OCI-LY7 (cell line): ENCODE measurements at regions not wholly inside any gene's neighbourhood (a gene's known extent, or its start where the extent isn't known, plus 50 kb on each side); places are given as distances from the start of the nearest gene placed in this dataset.
"Not testable (repeated sequence)": the region's sequence is repeated elsewhere in the genome, so short reads cannot be mapped to it uniquely, and the experiment has no call there.

Experiments
- BruUV-seq: library from RNA; stranded (reverse); fragments of 400-500 nt; replicated peaks from 2 replicates; lab custom pipeline; 2021; lab: Mats Ljungman, UMichigan
- CTCF ChIA-PET: fragments of 300-600 bp; sonication (Branson Sonifier 250); formaldehyde crosslinking; loops from one replicate; lab custom pipeline; 2022; ENCODE audit warnings: antibody characterized with exemption; ENCODE audit not compliant: unreplicated experiment; lab: Charles Lee
- POLR2A ChIA-PET: fragments of 300-600 bp; sonication (Branson Sonifier 250); formaldehyde crosslinking; loops from one replicate; lab custom pipeline; 2022; ENCODE audit warnings: antibody characterized with exemption; lab: Charles Lee
- DNase-seq: peaks from one replicate; pipeline ENCODE4 v3.0.0-alpha.2; 2015; ENCODE audit warnings: low spot score
- H2AFZ ChIP-seq: fragments of 200-600 bp; sonication (generic), shearing (Covaris generic); 2 replicates; pipeline ENCODE4 v1.6.1; 2014; ENCODE audit warnings: mild to moderate bottlenecking, antibody characterized with exemption, low read length, moderate library complexity
- H3K27ac ChIP-seq: fragments of 200-600 bp; sonication (generic); 2 replicates; pipeline ENCODE4 v1.5.1; 2014; ENCODE audit warnings: mixed run types, low read depth, mild to moderate bottlenecking, moderate library complexity, low read length, inconsistent platforms; ENCODE audit not compliant: poor library complexity, severe bottlenecking
- H3K36me3 ChIP-seq: fragments of 200-600 bp; sonication (generic); 2 replicates; pipeline ENCODE4 v1.6.1; 2014; ENCODE audit warnings: mild to moderate bottlenecking, antibody characterized with exemption, low read length, moderate library complexity, mixed read lengths; ENCODE audit not compliant: insufficient read depth
- H3K4me1 ChIP-seq: fragments of 200-600 bp; sonication (generic); 2 replicates; pipeline ENCODE4 v1.5.1; 2014; ENCODE audit warnings: mild to moderate bottlenecking, low read length; ENCODE audit not compliant: insufficient read depth, poor library complexity, severe bottlenecking
- H3K4me2 ChIP-seq: fragments of 200-600 bp; sonication (generic); 2 replicates; pipeline ENCODE4 v1.6.1; 2014; ENCODE audit warnings: mild to moderate bottlenecking, low read length
- H3K4me3 ChIP-seq: fragments of 200-600 bp; sonication (generic); 2 replicates; pipeline ENCODE4 v1.5.1; 2014; ENCODE audit warnings: mild to moderate bottlenecking, low read depth, low read length; ENCODE audit not compliant: poor library complexity, severe bottlenecking
- H3K79me2 ChIP-seq: fragments of 200-600 bp; sonication (generic); 2 replicates; pipeline ENCODE4 v1.6.1; 2016; ENCODE audit warnings: low read depth, mild to moderate bottlenecking, low read length, moderate library complexity, mixed read lengths; ENCODE audit not compliant: insufficient read depth
- H3K9me2 ChIP-seq: fragments of 200-600 bp; sonication (generic); 2 replicates; pipeline ENCODE4 v1.6.1; 2016; ENCODE audit warnings: mild to moderate bottlenecking, low read length, mixed read lengths; ENCODE audit not compliant: insufficient read depth
- H3K9me3 ChIP-seq: fragments of 200-600 bp; sonication (generic); 2 replicates; pipeline ENCODE4 v1.6.1; 2014; ENCODE audit warnings: mild to moderate bottlenecking, mixed run types, low read length, mixed read lengths
- H4K20me1 ChIP-seq: fragments of 200-600 bp; sonication (generic); 2 replicates; pipeline ENCODE4 v1.6.1; 2014; ENCODE audit warnings: mild to moderate bottlenecking, antibody characterized with exemption, low read length, moderate library complexity, mixed read lengths; ENCODE audit not compliant: insufficient read depth
- CTCF ChIP-seq: fragments of 200-600 bp; sonication (generic); conservative IDR thresholded peaks from 2 replicates; pipeline ENCODE4 v1.5.1; 2014; ENCODE audit warnings: mild to moderate bottlenecking, antibody characterized with exemption, low read length, moderate library complexity, mixed read lengths
- EZH2phosphoT487 ChIP-seq: fragments of 200-600 bp; sonication (generic); IDR thresholded peaks from 2 replicates; pipeline ENCODE4 v1.6.1; 2018; ENCODE audit warnings: low read depth, borderline replicate concordance, mild to moderate bottlenecking, mixed run types, antibody characterized with exemption, low read length, moderate library complexity, mixed read lengths
- intact Hi-C: fragments of 100-400 bp; cut with micrococcal nuclease; formaldehyde crosslinking; loops from one replicate; pipeline ENCODE4 v1.10.0; 2022; ENCODE audit not compliant: unreplicated experiment

GRCh38 chr7:37598824-37599223, 84.7 kb upstream of the GPR141 start:
- no peaks in the 10 kb centered on the region for H3K4me1 ChIP-seq
- intact Hi-C loops: no loop called here
- no peak overlapping the region for H3K4me2 ChIP-seq
- H3K9me3 ChIP-seq: no peaks in the 10 kb centered on the region
- TF ChIP-seq EZH2phosphoT487 (no peak), CTCF (no peak)
- no peak overlapping the region for H2AFZ ChIP-seq
- no peak for DNase-seq
- CTCF ChIA-PET: no interaction called here
- BruUV-seq: no TSS peak
- no peaks in the 10 kb centered on the region for H4K20me1 ChIP-seq
- no peaks in the 10 kb centered on the region for H3K36me3 ChIP-seq
- H3K27ac ChIP-seq: no peak overlapping the region
- H3K4me3 ChIP-seq: no peak overlapping the region
- H3K9me2 ChIP-seq: no peaks in the 10 kb centered on the region
- H3K79me2 ChIP-seq: no peaks in the 10 kb centered on the region
- POLR2A ChIA-PET: no interaction called here

- POLR2A ChIA-PET: no interaction called here
- no peaks in the 10 kb centered on the region for H4K20me1 ChIP-seq
- H3K9me3 ChIP-seq: no peaks in the 10 kb centered on the region
- no TSS peak for BruUV-seq
- H3K27ac ChIP-seq: no peak overlapping the region
- no peaks in the 10 kb centered on the region for H3K36me3 ChIP-seq
- no peaks in the 10 kb centered on the region for H3K9me2 ChIP-seq
- DNase-seq: no peak
- no peak overlapping the region for H3K4me3 ChIP-seq
- CTCF ChIA-PET: no interaction called here
- no peak for TF ChIP-seq CTCF
- no peak for TF ChIP-seq EZH2phosphoT487
- no peaks in the 10 kb centered on the region for H3K79me2 ChIP-seq
- intact Hi-C loops: no loop called here
- no peak overlapping the region for H3K4me2 ChIP-seq
- H3K4me1 ChIP-seq: no peaks in the 10 kb centered on the region
- H2AFZ ChIP-seq: no peak overlapping the region
Measured at GRCh38 chr7:37601321-37601720, 82.2 kb upstream of the GPR141 start.

- no peaks in the 10 kb centered on the region for H3K4me1 ChIP-seq
- H3K9me2 ChIP-seq: no peaks in the 10 kb centered on the region
- H4K20me1 ChIP-seq: no peaks in the 10 kb centered on the region
- ChIA-PET POLR2A (no interaction called here), CTCF (no interaction called here)
- no peaks in the 10 kb centered on the region for H3K79me2 ChIP-seq
- H3K36me3 ChIP-seq: no peaks in the 10 kb centered on the region
- H2AFZ ChIP-seq: no peak overlapping the region
- no peak for TF ChIP-seq EZH2phosphoT487
- TF ChIP-seq CTCF: no peak
- no peak overlapping the region for H3K4me3 ChIP-seq
- no peak overlapping the region for H3K4me2 ChIP-seq
- intact Hi-C loops: no loop called here
- DNase-seq: no peak
- no TSS peak for BruUV-seq
- H3K9me3 ChIP-seq: no peaks in the 10 kb centered on the region
- no peak overlapping the region for H3K27ac ChIP-seq
Measured at GRCh38 chr7:37604078-37604477, 79.5 kb upstream of the GPR141 start.

GRCh38 chr7:37617406-37617805, 66.2 kb upstream of the GPR141 start:
- H3K27ac ChIP-seq, BruUV-seq, H3K79me2 ChIP-seq, DNase-seq, intact Hi-C loops, H3K9me3 ChIP-seq, CTCF ChIA-PET, POLR2A ChIA-PET, H4K20me1 ChIP-seq, H3K4me1 ChIP-seq, H2AFZ ChIP-seq, H3K4me2 ChIP-seq, H3K36me3 ChIP-seq, H3K4me3 ChIP-seq, H3K9me2 ChIP-seq: not testable (repeated sequence)
